ENCODE measurements at regions not wholly inside any gene's neighbourhood (a gene's known extent, or its start where the extent isn't known, plus 50 kb on each side); places are given as distances from the start of the nearest gene placed in this dataset.

DNA sequence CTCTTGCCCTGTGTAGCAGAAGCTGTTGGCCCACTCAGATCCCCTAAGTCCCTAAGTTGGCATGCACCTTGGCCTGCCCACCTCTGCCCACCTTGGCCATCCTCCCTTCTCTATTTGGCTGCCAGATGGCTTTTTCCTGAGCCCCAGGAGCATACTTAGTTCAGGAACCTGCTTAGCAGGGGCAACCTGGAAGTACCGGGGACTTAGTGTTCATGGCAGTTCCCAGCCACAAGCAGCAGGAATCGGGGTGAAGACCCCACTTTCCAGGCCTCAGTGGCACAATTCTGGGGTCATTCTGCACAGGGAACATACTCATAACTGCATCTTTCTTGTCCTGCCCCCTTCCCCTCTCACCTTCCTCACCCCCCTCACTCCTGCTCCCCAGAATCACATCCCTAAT, 158.0 kb upstream of the PMEPA1 start:
- H3K27ac ChIP-seq (ENCODE audit: low read depth in 1 of 2, low read length in 1 of 2) = no peak overlapping the region
- WGBS = 100% methylated on average over 2 of the region's 2 CpGs
- H3K36me3 ChIP-seq (ENCODE audit: control insufficient read depth in 2 of 2, insufficient read depth in 2 of 2, low read length in 1 of 2) = no peaks in the 10 kb centered on the region
- no peak for DNase-seq (ENCODE audit: low read depth in 6 of 9, low spot score in 9 of 9)
- H3K27me3 ChIP-seq (ENCODE audit: control insufficient read depth in 2 of 2, insufficient read depth in 1 of 2, low read length in 1 of 2) = no peaks in the 10 kb centered on the region
- H3K4me1 ChIP-seq (ENCODE audit: control insufficient read depth in 2 of 2, insufficient read depth in 2 of 2, low read length in 2 of 2) = no peaks in the 10 kb centered on the region
- H3K9me3 ChIP-seq (ENCODE audit: control insufficient read depth in 2 of 2, insufficient read depth in 1 of 2, low read length in 1 of 2) = no peaks in the 10 kb centered on the region
- no peak overlapping the region for H3K4me3 ChIP-seq (ENCODE audit: low read length in 2 of 2)

DNA sequence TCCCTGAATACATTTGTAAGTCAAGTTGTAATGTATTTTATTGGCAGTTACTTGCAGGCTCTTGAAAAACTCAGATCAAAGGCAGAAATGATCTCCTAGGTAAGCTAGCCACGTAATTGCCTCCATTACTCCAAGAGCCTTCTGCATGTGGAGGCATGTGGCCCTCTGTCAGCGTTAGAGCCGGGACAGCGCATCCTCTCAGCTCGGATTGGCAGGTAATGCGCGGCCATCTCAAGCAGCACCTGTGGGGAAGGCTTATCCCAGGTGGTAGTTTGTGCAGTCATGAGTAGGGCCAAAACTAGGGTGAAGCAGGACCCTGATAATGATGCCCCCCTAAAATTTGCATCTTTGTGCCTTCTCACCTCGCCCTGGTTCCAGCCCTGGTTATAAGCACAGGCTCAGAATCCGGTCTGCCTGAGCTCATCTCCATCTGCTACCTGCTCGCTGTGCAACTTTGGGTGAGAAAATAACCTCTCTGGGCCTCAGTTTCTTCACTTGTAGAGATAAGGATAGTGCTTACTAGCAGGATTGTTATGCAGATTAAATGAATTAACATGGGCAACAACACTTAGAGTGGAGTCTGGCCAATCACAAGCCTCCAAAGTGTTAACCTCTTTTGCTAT, 157.5 kb upstream of the PMEPA1 start:
- Histone ChIP-seq H3K27me3 (ENCODE audit: control insufficient read depth in 2 of 2, insufficient read depth in 1 of 2, low read length in 1 of 2) (no peaks in the 10 kb centered on the region), H3K4me1 (ENCODE audit: control insufficient read depth in 2 of 2, insufficient read depth in 2 of 2, low read length in 2 of 2) (no peaks in the 10 kb centered on the region), H3K4me3 (ENCODE audit: low read length in 2 of 2) (no peak overlapping the region), H3K27ac (ENCODE audit: low read depth in 1 of 2, low read length in 1 of 2) (no peak overlapping the region), H3K9me3 (ENCODE audit: control insufficient read depth in 2 of 2, insufficient read depth in 1 of 2, low read length in 1 of 2) (no peaks in the 10 kb centered on the region), H3K36me3 (ENCODE audit: control insufficient read depth in 2 of 2, insufficient read depth in 2 of 2, low read length in 1 of 2) (no peaks in the 10 kb centered on the region)
- no peak for DNase-seq (ENCODE audit: low read depth in 6 of 9, low spot score in 9 of 9)
- WGBS = 92% methylated on average over 10 of the region's 10 CpGs

DNA sequence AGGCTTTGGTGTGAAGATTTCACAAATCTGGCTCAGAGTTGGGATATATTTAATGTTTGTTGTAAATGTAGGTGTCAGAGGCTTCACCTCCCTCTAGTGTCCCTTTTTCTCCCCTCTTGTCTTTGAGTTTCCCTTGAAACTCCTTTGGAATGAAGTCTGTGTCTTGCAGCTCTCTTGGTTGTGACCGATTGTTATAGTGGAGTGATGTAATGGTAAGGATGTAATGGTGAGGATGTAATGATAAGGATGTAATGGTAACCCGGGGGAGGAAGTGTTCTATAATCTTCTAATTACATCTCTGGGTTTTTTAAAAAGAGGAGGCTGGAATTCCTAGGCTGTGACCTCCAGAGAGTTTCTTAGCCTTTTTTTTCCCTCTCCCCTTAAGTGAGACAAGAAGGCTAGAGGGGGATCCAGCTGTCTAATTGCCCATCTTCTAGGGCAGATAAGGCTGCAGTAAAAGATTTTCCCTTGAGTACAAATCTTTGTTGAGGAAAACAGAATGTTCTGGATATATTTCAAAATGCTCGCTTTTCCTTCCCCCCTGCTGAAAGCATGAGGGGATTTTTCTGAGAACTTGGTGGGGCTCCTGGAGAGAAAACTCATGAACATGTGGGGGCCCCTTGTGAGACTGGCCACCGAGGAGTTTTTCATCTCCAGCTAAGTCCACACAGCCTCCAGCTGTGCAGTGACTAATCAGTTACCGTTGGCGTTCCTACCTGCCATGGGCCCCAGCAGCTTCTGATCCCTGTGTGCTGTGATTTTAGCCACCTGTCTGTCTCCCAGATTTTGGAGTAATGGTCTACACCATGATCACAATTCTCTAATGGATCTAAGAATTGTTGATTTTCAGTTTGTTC, 156.7 kb upstream of the PMEPA1 start:
- no peak overlapping the region for H3K27ac ChIP-seq (ENCODE audit: low read depth in 1 of 2, low read length in 1 of 2)
- H3K4me1 ChIP-seq (ENCODE audit: control insufficient read depth in 2 of 2, insufficient read depth in 2 of 2, low read length in 2 of 2) = no peaks in the 10 kb centered on the region
- WGBS = 65% methylated on average over 6 of the region's 6 CpGs
- H3K4me3 ChIP-seq (ENCODE audit: low read length in 2 of 2) = no peak overlapping the region
- H3K27me3 ChIP-seq (ENCODE audit: control insufficient read depth in 2 of 2, insufficient read depth in 1 of 2, low read length in 1 of 2) = no peaks in the 10 kb centered on the region
- H3K9me3 ChIP-seq (ENCODE audit: control insufficient read depth in 2 of 2, insufficient read depth in 1 of 2, low read length in 1 of 2) = no peaks in the 10 kb centered on the region
- no peaks in the 10 kb centered on the region for H3K36me3 ChIP-seq (ENCODE audit: control insufficient read depth in 2 of 2, insufficient read depth in 2 of 2, low read length in 1 of 2)
- DNase-seq (ENCODE audit: low read depth in 6 of 9, low spot score in 9 of 9) = no peak

DNA sequence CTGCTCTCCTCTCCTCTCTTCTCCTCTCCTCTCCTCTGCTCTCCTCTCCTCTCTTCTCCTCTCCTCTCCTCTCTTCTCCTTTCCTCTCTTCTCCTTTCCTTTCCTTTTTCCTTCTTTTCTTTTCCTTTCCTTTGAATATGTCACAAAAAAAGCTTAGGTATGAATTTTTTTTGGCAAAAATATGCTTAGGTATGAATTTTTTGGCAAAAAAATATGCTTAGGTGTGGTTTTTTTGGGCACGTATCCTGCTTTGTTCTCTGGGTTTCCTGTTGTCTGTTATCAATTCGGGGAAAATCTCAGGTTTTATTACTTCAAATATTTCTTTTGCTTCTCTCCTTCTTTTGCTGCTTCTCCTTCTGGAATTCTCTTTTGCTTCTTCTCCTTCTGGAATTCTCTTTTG, 155.5 kb upstream of the PMEPA1 start:
- WGBS = 48% methylated on average over 2 of the region's 2 CpGs

DNA sequence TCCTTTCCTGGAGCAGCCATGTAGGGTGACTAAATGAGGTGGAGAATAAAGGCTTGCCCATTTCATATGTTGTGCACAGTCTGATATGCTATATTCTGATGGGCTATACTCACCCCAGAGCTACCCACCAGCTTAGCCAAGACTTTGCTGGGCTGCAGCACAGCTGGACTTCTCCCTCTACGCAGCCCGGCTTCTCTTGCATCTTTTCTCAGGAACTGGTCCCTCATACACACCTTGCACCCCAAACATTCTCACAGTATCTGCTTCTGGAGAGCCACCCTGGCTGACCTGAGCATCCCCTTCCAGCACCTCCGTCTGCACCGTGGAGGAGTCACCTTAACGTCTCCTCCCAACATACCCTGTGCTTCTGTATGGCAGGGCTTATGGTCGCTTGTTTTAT, 150.8 kb upstream of the PMEPA1 start:
- H3K27ac ChIP-seq (ENCODE audit: low read depth in 1 of 2, low read length in 1 of 2) = no peak overlapping the region
- no peak for DNase-seq (ENCODE audit: low read depth in 6 of 9, low spot score in 9 of 9)
- no peaks in the 10 kb centered on the region for H3K4me1 ChIP-seq (ENCODE audit: control insufficient read depth in 2 of 2, insufficient read depth in 2 of 2, low read length in 2 of 2)
- no peak overlapping the region for H3K4me3 ChIP-seq (ENCODE audit: low read length in 2 of 2)
- 96% methylated on average over 6 of the region's 6 CpGs for WGBS
- H3K36me3 ChIP-seq (ENCODE audit: control insufficient read depth in 2 of 2, insufficient read depth in 2 of 2, low read length in 1 of 2) = no peaks in the 10 kb centered on the region
- H3K27me3 ChIP-seq (ENCODE audit: control insufficient read depth in 2 of 2, insufficient read depth in 1 of 2, low read length in 1 of 2) = no peaks in the 10 kb centered on the region
- H3K9me3 ChIP-seq (ENCODE audit: control insufficient read depth in 2 of 2, insufficient read depth in 1 of 2, low read length in 1 of 2) = no peaks in the 10 kb centered on the region

More for the DNA sequence above, 155.5 kb upstream of the PMEPA1 start:
- Histone ChIP-seq H3K27ac (ENCODE audit: low read depth in 1 of 2, low read length in 1 of 2) (no peak overlapping the region), H3K36me3 (ENCODE audit: control insufficient read depth in 2 of 2, insufficient read depth in 2 of 2, low read length in 1 of 2) (no peaks in the 10 kb centered on the region), H3K4me3 (ENCODE audit: low read length in 2 of 2) (no peak overlapping the region), H3K4me1 (ENCODE audit: control insufficient read depth in 2 of 2, insufficient read depth in 2 of 2, low read length in 2 of 2) (no peaks in the 10 kb centered on the region), H3K27me3 (ENCODE audit: control insufficient read depth in 2 of 2, insufficient read depth in 1 of 2, low read length in 1 of 2) (no peaks in the 10 kb centered on the region), H3K9me3 (ENCODE audit: control insufficient read depth in 2 of 2, insufficient read depth in 1 of 2, low read length in 1 of 2) (no peaks in the 10 kb centered on the region)
- no peak for DNase-seq (ENCODE audit: low read depth in 6 of 9, low spot score in 9 of 9)

DNA sequence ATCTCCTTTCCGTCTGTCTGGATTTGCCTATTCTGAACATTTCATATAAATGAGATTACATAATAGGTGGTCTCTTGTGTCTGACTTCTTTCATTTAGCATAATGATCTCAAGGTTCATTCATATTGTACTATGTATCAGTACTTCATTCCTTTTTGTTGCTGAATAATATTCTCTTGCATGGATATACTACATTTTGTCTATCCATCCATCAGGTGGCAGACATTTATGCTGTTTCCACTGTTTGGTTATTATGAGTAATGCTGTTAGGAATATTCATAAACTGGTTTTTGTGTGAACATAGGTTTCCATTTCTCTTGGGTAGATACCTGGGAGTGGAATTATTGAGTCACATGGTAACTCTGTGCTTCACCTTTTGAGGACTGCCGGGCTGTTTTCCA, 148.2 kb upstream of the PMEPA1 start:
- no peak overlapping the region for H3K27ac ChIP-seq (ENCODE audit: low read depth in 1 of 2, low read length in 1 of 2)
- no peaks in the 10 kb centered on the region for H3K36me3 ChIP-seq (ENCODE audit: control insufficient read depth in 2 of 2, insufficient read depth in 2 of 2, low read length in 1 of 2)
- DNase-seq (ENCODE audit: low read depth in 6 of 9, low spot score in 9 of 9) = no peak
- H3K4me3 ChIP-seq (ENCODE audit: low read length in 2 of 2) = no peak overlapping the region
- no peaks in the 10 kb centered on the region for H3K4me1 ChIP-seq (ENCODE audit: control insufficient read depth in 2 of 2, insufficient read depth in 2 of 2, low read length in 2 of 2)
- no peaks in the 10 kb centered on the region for H3K27me3 ChIP-seq (ENCODE audit: control insufficient read depth in 2 of 2, insufficient read depth in 1 of 2, low read length in 1 of 2)
- H3K9me3 ChIP-seq (ENCODE audit: control insufficient read depth in 2 of 2, insufficient read depth in 1 of 2, low read length in 1 of 2) = no peaks in the 10 kb centered on the region
- 97% methylated on average over 2 of the region's 2 CpGs for WGBS

DNA sequence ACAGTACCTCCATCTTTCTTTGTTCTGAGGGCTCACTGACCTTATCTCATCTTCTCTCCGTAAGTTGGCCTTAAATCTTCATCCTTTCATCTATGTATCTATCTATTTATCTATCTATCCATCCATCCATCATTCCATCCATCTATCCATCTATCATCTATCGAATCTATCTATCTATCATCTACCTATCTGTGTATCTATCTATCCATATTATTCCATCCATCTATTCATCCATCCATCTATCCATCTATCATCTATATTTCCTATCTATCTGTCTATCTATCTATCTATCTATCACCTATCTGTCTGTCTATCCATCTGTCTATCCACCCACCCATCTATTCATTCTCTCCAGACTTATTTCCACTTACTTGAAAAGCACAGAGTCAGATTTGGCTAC, 147.3 kb upstream of the PMEPA1 start:
- no peaks in the 10 kb centered on the region for H3K9me3 ChIP-seq (ENCODE audit: control insufficient read depth in 2 of 2, insufficient read depth in 1 of 2, low read length in 1 of 2)
- 97% methylated on average over 2 of the region's 2 CpGs for WGBS
- DNase-seq (ENCODE audit: low read depth in 6 of 9, low spot score in 9 of 9) = no peak
- H3K4me3 ChIP-seq (ENCODE audit: low read length in 2 of 2) = no peak overlapping the region
- H3K27ac ChIP-seq (ENCODE audit: low read depth in 1 of 2, low read length in 1 of 2) = no peak overlapping the region
- H3K4me1 ChIP-seq (ENCODE audit: control insufficient read depth in 2 of 2, insufficient read depth in 2 of 2, low read length in 2 of 2) = no peaks in the 10 kb centered on the region
- no peaks in the 10 kb centered on the region for H3K27me3 ChIP-seq (ENCODE audit: control insufficient read depth in 2 of 2, insufficient read depth in 1 of 2, low read length in 1 of 2)
- H3K36me3 ChIP-seq (ENCODE audit: control insufficient read depth in 2 of 2, insufficient read depth in 2 of 2, low read length in 1 of 2) = no peaks in the 10 kb centered on the region

DNA sequence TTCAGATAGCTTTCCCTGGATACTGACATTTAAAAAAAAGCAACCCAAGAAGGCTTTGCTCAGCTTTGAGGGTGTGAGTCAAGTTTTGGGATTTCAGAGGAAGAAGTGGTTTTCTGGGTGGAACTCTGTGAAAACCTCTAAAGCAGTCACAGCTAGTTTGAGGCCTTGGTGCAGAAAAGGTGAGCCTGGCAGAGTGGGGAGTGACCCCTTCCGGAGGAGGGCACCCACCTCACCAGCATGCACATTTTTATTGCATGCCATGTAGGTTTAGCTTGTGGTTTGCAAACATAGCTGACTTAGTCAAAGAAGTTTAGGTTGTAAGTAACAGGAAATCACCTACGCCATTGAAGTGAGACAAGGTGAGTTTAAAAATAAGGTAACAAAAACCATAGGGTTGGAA, 146.8 kb upstream of the PMEPA1 start:
- no peaks in the 10 kb centered on the region for H3K4me1 ChIP-seq (ENCODE audit: control insufficient read depth in 2 of 2, insufficient read depth in 2 of 2, low read length in 2 of 2)
- H3K27me3 ChIP-seq (ENCODE audit: control insufficient read depth in 2 of 2, insufficient read depth in 1 of 2, low read length in 1 of 2) = no peaks in the 10 kb centered on the region
- no peak overlapping the region for H3K27ac ChIP-seq (ENCODE audit: low read depth in 1 of 2, low read length in 1 of 2)
- 90% methylated on average over 2 of the region's 2 CpGs for WGBS
- no peak for DNase-seq (ENCODE audit: low read depth in 6 of 9, low spot score in 9 of 9)
- H3K36me3 ChIP-seq (ENCODE audit: control insufficient read depth in 2 of 2, insufficient read depth in 2 of 2, low read length in 1 of 2) = no peaks in the 10 kb centered on the region
- no peaks in the 10 kb centered on the region for H3K9me3 ChIP-seq (ENCODE audit: control insufficient read depth in 2 of 2, insufficient read depth in 1 of 2, low read length in 1 of 2)
- no peak overlapping the region for H3K4me3 ChIP-seq (ENCODE audit: low read length in 2 of 2)

DNA sequence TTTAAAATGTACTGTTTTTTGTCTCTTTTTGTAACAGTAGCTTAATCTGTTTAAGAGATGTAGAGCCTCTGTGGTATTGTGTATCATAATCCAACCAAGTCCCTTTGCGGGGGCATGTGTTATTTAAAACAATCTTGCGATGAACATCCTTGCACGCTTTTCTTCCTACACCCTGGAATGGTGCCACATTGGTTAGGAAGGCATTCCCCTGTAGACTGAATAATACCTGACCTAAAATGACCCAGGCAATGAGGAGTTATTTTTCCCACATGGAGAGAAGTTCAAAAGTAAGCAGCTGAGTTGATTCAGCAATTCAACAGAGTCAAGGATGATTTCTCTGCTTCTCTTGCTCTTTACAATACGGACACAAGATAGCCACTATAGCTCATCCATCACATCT, 142.0 kb upstream of the PMEPA1 start:
- DNase-seq (ENCODE audit: low read depth in 6 of 9, low spot score in 9 of 9) = no peak
- no peak overlapping the region for H3K27ac ChIP-seq (ENCODE audit: low read depth in 1 of 2, low read length in 1 of 2)
- WGBS = 91% methylated on average over 4 of the region's 4 CpGs
- H3K4me3 ChIP-seq (ENCODE audit: low read length in 2 of 2) = no peak overlapping the region
- H3K4me1 ChIP-seq (ENCODE audit: control insufficient read depth in 2 of 2, insufficient read depth in 2 of 2, low read length in 2 of 2) = no peaks in the 10 kb centered on the region
- H3K36me3 ChIP-seq (ENCODE audit: control insufficient read depth in 2 of 2, insufficient read depth in 2 of 2, low read length in 1 of 2) = no peaks in the 10 kb centered on the region
- H3K9me3 ChIP-seq (ENCODE audit: control insufficient read depth in 2 of 2, insufficient read depth in 1 of 2, low read length in 1 of 2) = no peaks in the 10 kb centered on the region
- no peaks in the 10 kb centered on the region for H3K27me3 ChIP-seq (ENCODE audit: control insufficient read depth in 2 of 2, insufficient read depth in 1 of 2, low read length in 1 of 2)

Measured in thymus (tissue), 11 donors.